ENCODE measurements at regions not wholly inside any gene's neighbourhood (a gene's known extent, or its start where the extent isn't known, plus 50 kb on each side); places are given as distances from the start of the nearest gene placed in this dataset.

DNA sequence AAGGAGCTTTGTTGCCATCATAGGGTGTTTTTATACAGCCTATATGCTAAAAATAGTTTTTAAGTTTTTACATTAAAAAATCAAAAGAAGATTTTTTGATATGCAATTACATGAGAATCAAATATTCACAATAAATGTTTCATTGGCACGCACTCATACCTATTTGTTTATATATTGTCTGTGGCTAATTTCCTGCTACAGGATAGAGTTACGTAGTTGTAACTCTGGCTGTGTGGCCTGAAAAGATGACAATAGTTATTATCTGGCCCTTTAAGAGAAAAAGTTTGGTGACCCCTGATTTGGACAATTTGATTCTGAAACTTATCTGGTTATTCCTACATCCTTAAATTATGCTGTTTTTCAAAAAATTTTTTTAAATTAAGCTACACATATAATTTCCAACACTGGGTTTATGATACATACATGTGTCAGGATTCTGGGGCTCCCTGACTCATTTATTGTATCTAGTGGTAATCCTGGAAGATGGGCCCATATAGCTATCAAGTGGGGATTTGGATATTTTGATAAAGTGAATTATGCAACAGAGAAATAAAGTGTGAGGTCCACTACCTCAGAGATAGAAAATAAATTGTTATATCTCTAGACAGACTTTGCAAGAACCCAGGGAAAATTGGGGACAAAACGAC is 370.2 kb upstream of the LYPLAL1 start:
- Histone ChIP-seq H3K4me3 (ENCODE audit: low read length) (no peak overlapping the region), H3K9ac (ENCODE audit: extremely low read depth, low read length, poor library complexity, severe bottlenecking) (no peak overlapping the region), H3K27me3 (ENCODE audit: control insufficient read depth, insufficient read depth, low read length, poor library complexity, severe bottlenecking) (no peaks in the 10 kb centered on the region), H3K4me1 (ENCODE audit: control insufficient read depth, insufficient read depth, low read length) (no peaks in the 10 kb centered on the region), H3K36me3 (ENCODE audit: control insufficient read depth, insufficient read depth, low read length) (no peaks in the 10 kb centered on the region), H3K27ac (ENCODE audit: low read depth, low read length) (no peak overlapping the region), H3K9me3 (ENCODE audit: control insufficient read depth, low read length) (no peaks in the 10 kb centered on the region)
- no peak overlapping the region for H3K4me3 Mint-ChIP-seq
- no peaks in the 10 kb centered on the region for H3K36me3 Mint-ChIP-seq (ENCODE audit: low read depth)
- 93% methylated on average over 3 of the region's 3 CpGs; no CpG with 5 or more reads in 1 of the 2 experiments for WGBS, 2 experiments (ENCODE audit: insufficient coverage in 1 of 2, insufficient read length in 1 of 2)
- H3K27ac Mint-ChIP-seq: no peak overlapping the region
- no peak for TF ChIP-seq CTCF (conservative IDR thresholded peaks at IDR 0.05)
- no peak for DNase-seq
- no peaks in the 10 kb centered on the region for H3K27me3 Mint-ChIP-seq (ENCODE audit: insufficient read depth)
- no peaks in the 10 kb centered on the region for H3K4me1 Mint-ChIP-seq
- no peaks in the 10 kb centered on the region for H3K9me3 Mint-ChIP-seq

DNA sequence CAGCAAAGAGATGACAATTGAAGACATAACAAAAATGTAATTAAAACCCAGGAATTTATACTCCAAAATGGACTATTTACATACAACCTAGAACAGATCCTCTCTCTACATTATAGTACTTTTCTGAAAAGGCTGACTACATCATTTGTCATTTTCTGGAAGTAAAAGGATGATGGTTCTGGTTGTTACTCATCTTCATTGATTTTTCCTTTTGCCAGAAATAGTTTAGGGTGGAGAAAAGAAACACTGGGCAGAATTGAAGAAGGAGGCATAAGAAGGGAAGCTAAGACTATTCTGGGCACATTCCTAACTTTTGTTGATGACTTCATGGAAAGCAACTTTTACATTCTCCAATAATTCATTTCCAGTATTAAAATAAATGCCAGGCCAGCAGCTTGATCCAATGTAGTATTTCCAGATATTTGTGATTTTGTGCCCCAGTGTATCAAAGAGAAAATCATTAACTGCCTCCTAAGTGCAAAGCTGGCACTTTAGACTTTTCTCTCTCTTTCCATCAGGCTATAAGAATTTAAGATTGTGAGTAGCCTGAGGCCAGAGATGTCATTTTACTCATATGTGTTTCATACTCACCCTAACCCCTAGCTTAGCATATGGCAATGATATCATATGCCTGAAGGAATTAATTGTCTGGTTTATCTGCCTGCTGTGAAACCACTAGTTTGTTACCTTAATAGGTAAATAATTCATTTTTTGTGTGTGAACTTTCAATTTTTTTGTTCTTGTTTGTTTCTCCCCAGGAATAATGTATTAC is 369.5 kb upstream of the LYPLAL1 start:
- DNase-seq: no peak
- H3K27ac Mint-ChIP-seq: no peak overlapping the region
- Histone ChIP-seq H3K9me3 (ENCODE audit: control insufficient read depth, low read length) (no peaks in the 10 kb centered on the region), H3K9ac (ENCODE audit: extremely low read depth, low read length, poor library complexity, severe bottlenecking) (no peak overlapping the region), H3K36me3 (ENCODE audit: control insufficient read depth, insufficient read depth, low read length) (no peaks in the 10 kb centered on the region), H3K4me3 (ENCODE audit: low read length) (no peak overlapping the region), H3K4me1 (ENCODE audit: control insufficient read depth, insufficient read depth, low read length) (no peaks in the 10 kb centered on the region), H3K27me3 (ENCODE audit: control insufficient read depth, insufficient read depth, low read length, poor library complexity, severe bottlenecking) (no peaks in the 10 kb centered on the region), H3K27ac (ENCODE audit: low read depth, low read length) (no peak overlapping the region)
- no peaks in the 10 kb centered on the region for H3K4me1 Mint-ChIP-seq
- no peaks in the 10 kb centered on the region for H3K27me3 Mint-ChIP-seq (ENCODE audit: insufficient read depth)
- no peak for TF ChIP-seq CTCF (conservative IDR thresholded peaks at IDR 0.05)
- no peaks in the 10 kb centered on the region for H3K9me3 Mint-ChIP-seq
- no peaks in the 10 kb centered on the region for H3K36me3 Mint-ChIP-seq (ENCODE audit: low read depth)
- H3K4me3 Mint-ChIP-seq: no peak overlapping the region

GRCh38 chr1:218809061-218809460 is 364.6 kb upstream of the LYPLAL1 start:
- Histone ChIP-seq H3K36me3 (ENCODE audit: control insufficient read depth, insufficient read depth, low read length) (no peaks in the 10 kb centered on the region), H3K27ac (ENCODE audit: low read depth, low read length) (no peak overlapping the region), H3K9ac (ENCODE audit: extremely low read depth, low read length, poor library complexity, severe bottlenecking) (no peak overlapping the region), H3K4me3 (ENCODE audit: low read length) (no peak overlapping the region), H3K4me1 (ENCODE audit: control insufficient read depth, insufficient read depth, low read length) (no peaks in the 10 kb centered on the region), H3K9me3 (ENCODE audit: control insufficient read depth, low read length) (no peaks in the 10 kb centered on the region), H3K27me3 (ENCODE audit: control insufficient read depth, insufficient read depth, low read length, poor library complexity, severe bottlenecking) (no peaks in the 10 kb centered on the region)
- H3K27me3 Mint-ChIP-seq (ENCODE audit: insufficient read depth): no peaks in the 10 kb centered on the region
- H3K27ac Mint-ChIP-seq: no peak overlapping the region
- no peaks in the 10 kb centered on the region for H3K4me1 Mint-ChIP-seq
- WGBS, 2 experiments (ENCODE audit: insufficient coverage in 1 of 2, insufficient read length in 1 of 2): 87% methylated on average over 3 of the region's 3 CpGs; no CpG with 5 or more reads in 1 of the 2 experiments
- no peaks in the 10 kb centered on the region for H3K9me3 Mint-ChIP-seq
- no peak for DNase-seq
- no peak overlapping the region for H3K4me3 Mint-ChIP-seq
- H3K36me3 Mint-ChIP-seq (ENCODE audit: low read depth): no peaks in the 10 kb centered on the region
- no peak for TF ChIP-seq CTCF (conservative IDR thresholded peaks at IDR 0.05)

Data from endodermal cell (in vitro differentiated cells).